Testis (tissue), 2 donors: ENCODE measurements at regions not wholly inside any gene's neighbourhood (a gene's known extent, or its start where the extent isn't known, plus 50 kb on each side); places are given as distances from the start of the nearest gene placed in this dataset.
"Not testable (repeated sequence)": the region's sequence is repeated elsewhere in the genome, so short reads cannot be mapped to it uniquely, and the experiment has no call there.

Experiments used
- DNase-seq: peaks from one replicate; pipeline ENCODE4 v3.0.0-alpha.2; 2019
- H3K27ac ChIP-seq, 2 donors: fragments of 200-600 bp; sonication (generic); one replicate each; pipeline ENCODE4 v1.5.1; 2019
- H3K27me3 ChIP-seq: fragments of 200-600 bp; sonication (generic); one replicate; pipeline ENCODE4 v1.5.1; 2019
- H3K36me3 ChIP-seq: fragments of 200-600 bp; sonication (generic); one replicate; pipeline ENCODE4 v1.5.1; 2017; ENCODE audit warnings: low read depth; ENCODE audit errors: missing control alignments
- H3K4me1 ChIP-seq: fragments of 200-600 bp; sonication (generic); one replicate; pipeline ENCODE4 v1.5.1; 2019
- H3K4me3 ChIP-seq, 2 donors: fragments of 200-600 bp; sonication (generic); one replicate each; pipeline ENCODE4 v1.5.1; 2017 to 2019
- H3K9me3 ChIP-seq: fragments of 200-600 bp; sonication (generic); one replicate; pipeline ENCODE4 v1.5.1; 2017
- CTCF ChIP-seq, 3 experiments: fragments of 450-650 bp in 2 of 3; fragments of 200-600 bp in 1 of 3; sonication (generic) in 1 of 3; IDR thresholded peaks; one replicate each; pipeline ENCODE4 v1.5.1; 2016 to 2019; ENCODE audit warnings: antibody characterized with exemption in 3 of 3, mild to moderate bottlenecking in 2 of 3, moderate library complexity in 1 of 3
- POLR2A ChIP-seq: fragments of 450-650 bp; IDR thresholded peaks from one replicate; pipeline ENCODE4 v1.6.1; 2017; ENCODE audit warnings: antibody characterized with exemption, mild to moderate bottlenecking, moderate library complexity
- WGBS, 2 donors: methylation state at CpG; one replicate each; pipeline ENCODE4 v1.1.5; 2018; 5-methylcytosine and 5-hydroxymethylcytosine counted together
- intact Hi-C: fragments of 100-400 bp; cut with DNase I; formaldehyde crosslinking; loops from one replicate; pipeline ENCODE4 v1.15.1; 2023; ENCODE audit warnings: low total_unique reads

GRCh38 chr14:97796511-97796910, 999.3 kb downstream of the VRK1 start:
- intact Hi-C loops, result no loop called here
- no peak for TF ChIP-seq CTCF (IDR thresholded peaks at IDR 0.05)
- no peak for TF ChIP-seq POLR2A
- no peak for DNase-seq
- Histone ChIP-seq H3K4me3 (no peak overlapping the region), H3K4me1 (no peaks in the 10 kb centered on the region), H3K9me3 (no peaks in the 10 kb centered on the region), H3K27ac (no peak overlapping the region), H3K36me3 (no peaks in the 10 kb centered on the region), H3K27me3 (no peaks in the 10 kb centered on the region)
- WGBS, 2 donors, result 65 to 71% methylated on average over 5 of the region's 5 CpGs

DNA sequence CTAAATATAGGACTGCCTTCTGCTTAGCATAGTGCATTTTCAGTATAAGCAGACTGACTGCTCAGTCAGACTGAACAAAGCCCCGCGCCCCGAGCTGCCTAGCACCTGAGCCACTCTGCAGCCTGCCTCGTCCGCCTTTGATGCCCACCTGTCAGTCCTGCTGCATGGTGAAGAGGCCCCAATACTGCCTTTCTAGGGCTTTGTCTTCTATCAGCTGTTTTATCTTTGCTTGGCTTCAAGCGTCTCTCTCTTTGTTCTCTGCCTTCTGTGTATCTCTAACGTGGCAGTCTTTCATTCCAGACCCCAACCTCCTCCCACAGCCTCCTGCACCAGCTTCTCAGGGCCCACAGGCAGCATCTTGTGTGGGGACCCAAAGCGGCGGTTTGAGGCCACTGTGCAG, 1001.0 kb downstream of the VRK1 start:
- Histone ChIP-seq H3K27ac (no peak overlapping the region), H3K27me3 (no peaks in the 10 kb centered on the region), H3K4me1 (no peaks in the 10 kb centered on the region), H3K9me3 (no peaks in the 10 kb centered on the region), H3K4me3 (no peak overlapping the region), H3K36me3 (no peaks in the 10 kb centered on the region)
- WGBS, 2 donors, result 73 to 76% methylated on average over 9 of the region's 9 CpGs
- no peak for TF ChIP-seq CTCF (IDR thresholded peaks at IDR 0.05)
- TF ChIP-seq POLR2A, result no peak
- intact Hi-C loops, result no loop called here
- DNase-seq, result no peak

DNA sequence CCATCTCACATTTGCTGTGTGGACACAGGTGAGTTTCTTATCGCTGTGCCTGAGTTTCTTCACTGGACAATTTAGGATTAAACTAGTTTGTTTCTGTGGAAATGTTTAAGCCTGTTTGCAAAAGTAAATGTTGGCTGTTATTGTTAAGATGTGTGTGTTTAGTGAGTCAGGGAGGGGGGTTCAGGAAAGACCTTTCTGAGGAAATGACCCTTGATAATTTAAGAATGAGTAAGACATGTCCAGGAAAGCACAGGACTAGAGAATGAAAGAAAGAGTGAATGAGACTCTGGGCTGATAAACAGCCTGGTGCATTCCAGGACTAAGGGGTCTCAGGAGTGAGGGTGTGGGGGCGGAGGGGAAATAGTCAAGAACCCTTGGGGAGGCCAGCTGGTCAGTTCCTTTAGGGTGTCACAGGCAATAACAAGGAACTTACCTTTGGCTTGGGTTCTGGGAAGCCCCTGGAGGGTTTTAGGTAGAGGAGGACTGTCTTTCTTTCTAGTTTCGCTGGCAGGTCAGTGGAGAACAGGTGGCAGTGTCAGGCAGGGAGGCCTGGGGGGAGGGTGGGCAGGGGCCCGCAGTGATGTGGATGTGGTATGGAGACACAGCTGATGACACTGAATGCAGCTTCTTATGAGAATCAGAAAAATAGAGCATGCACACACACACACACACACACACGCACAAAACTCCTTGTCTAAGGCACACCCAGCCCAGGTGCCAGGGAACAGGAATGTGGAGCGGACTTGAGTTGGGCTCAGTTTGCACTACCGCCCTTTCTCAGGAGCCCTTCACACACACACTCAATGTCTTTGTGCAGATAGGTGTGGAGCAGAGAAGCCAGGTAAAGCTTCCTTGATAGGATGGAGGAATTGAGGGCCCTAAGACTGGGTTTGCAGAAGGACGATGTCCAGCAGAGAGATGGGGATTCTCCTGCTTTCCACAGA, 1005.5 kb downstream of the VRK1 start:
- no peak for TF ChIP-seq CTCF (IDR thresholded peaks at IDR 0.05)
- TF ChIP-seq POLR2A, result no peak
- WGBS, 2 donors, result 91 to 92% methylated on average over 8 of the region's 8 CpGs
- H3K9me3 ChIP-seq, result no peaks in the 10 kb centered on the region
- DNase-seq, result no peak
- H3K4me1 ChIP-seq, result no peaks in the 10 kb centered on the region
- no peak overlapping the region for H3K4me3 ChIP-seq
- H3K27ac ChIP-seq, result no peak overlapping the region
- intact Hi-C loops, result no loop called here
- H3K36me3 ChIP-seq, result no peaks in the 10 kb centered on the region
- no peaks in the 10 kb centered on the region for H3K27me3 ChIP-seq

- H3K4me3 ChIP-seq, result no peak overlapping the region
- DNase-seq, result no peak
- H3K27ac ChIP-seq, result no peak overlapping the region
- TF ChIP-seq CTCF (IDR thresholded peaks at IDR 0.05) (no peak), POLR2A (no peak)
- WGBS, 2 donors, result 88 to 90% methylated on average over 2 of the region's 2 CpGs
- intact Hi-C loops, result no loop called here
- H3K27me3 ChIP-seq, result no peaks in the 10 kb centered on the region
- no peaks in the 10 kb centered on the region for H3K36me3 ChIP-seq
- no peaks in the 10 kb centered on the region for H3K4me1 ChIP-seq
- H3K9me3 ChIP-seq, result no peaks in the 10 kb centered on the region
These were observed 1006.9 kb downstream of the VRK1 start for GRCh38 chr14:97804056-97804455.

DNA sequence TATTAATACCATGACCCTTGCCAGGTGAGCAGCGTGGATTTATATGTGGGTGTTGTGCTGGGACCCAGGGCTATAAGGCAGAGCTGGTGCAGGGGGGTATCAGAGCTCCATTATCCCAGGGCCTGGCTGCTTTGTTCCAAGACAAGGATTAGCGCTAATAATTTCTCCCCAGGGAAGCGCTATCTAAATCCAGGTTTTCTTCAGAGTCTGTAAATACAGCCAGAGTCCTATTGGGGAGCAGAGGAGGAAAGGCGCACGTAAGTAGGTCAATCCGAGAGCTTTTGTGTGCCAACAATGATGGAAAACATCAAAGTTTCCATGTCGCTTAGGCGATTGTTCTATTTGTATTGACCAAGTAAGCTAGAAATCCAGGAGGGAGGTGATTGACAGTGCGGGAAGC, 1009.7 kb downstream of the VRK1 start:
- WGBS, 2 donors, result 82 to 95% methylated on average over 9 of the region's 9 CpGs
- DNase-seq, result no peak
- no peaks in the 10 kb centered on the region for H3K27me3 ChIP-seq
- H3K27ac ChIP-seq, result no peak overlapping the region
- H3K4me3 ChIP-seq, result no peak overlapping the region
- H3K4me1 ChIP-seq, result no peaks in the 10 kb centered on the region
- no peaks in the 10 kb centered on the region for H3K36me3 ChIP-seq
- TF ChIP-seq POLR2A (no peak), CTCF (IDR thresholded peaks at IDR 0.05) (no peak)
- intact Hi-C loops, result no loop called here
- H3K9me3 ChIP-seq, result no peaks in the 10 kb centered on the region

- H3K4me1 ChIP-seq, DNase-seq, H3K9me3 ChIP-seq, H3K27me3 ChIP-seq, intact Hi-C loops, H3K36me3 ChIP-seq, H3K4me3 ChIP-seq, H3K27ac ChIP-seq: not testable (repeated sequence)
- WGBS, 2 donors, result 94 to 97% methylated on average over 4 of the region's 4 CpGs
These were observed 1011.4 kb downstream of the VRK1 start for GRCh38 chr14:97808541-97808940.
